ENCODE measurements at regions not wholly inside any gene's neighbourhood (a gene's known extent, or its start where the extent isn't known, plus 50 kb on each side); places are given as distances from the start of the nearest gene placed in this dataset.

GRCh38 chr5:155472780-155473179, 459.2 kb downstream of the KIF4B start:
- no peak for TF ChIP-seq CTCF (IDR thresholded peaks at IDR 0.05; ENCODE audit: insufficient read depth, low read depth, low read length, missing control alignments)
- H3K4me3 ChIP-seq (ENCODE audit: low read depth, low read length) = no peak overlapping the region
- no peak for DNase-seq (ENCODE audit: low read depth)

GRCh38 chr5:155475318-155475717, 461.8 kb downstream of the KIF4B start:
- TF ChIP-seq CTCF (IDR thresholded peaks at IDR 0.05; ENCODE audit: insufficient read depth, low read depth, low read length, missing control alignments) = no peak
- no peak for DNase-seq (ENCODE audit: low read depth)
- H3K4me3 ChIP-seq (ENCODE audit: low read depth, low read length) = no peak overlapping the region

GRCh38 chr5:155480731-155481131, 467.2 kb downstream of the KIF4B start:
- DNase-seq (ENCODE audit: low read depth) = no peak
- H3K4me3 ChIP-seq (ENCODE audit: low read depth, low read length) = no peak overlapping the region
- no peak for TF ChIP-seq CTCF (IDR thresholded peaks at IDR 0.05; ENCODE audit: insufficient read depth, low read depth, low read length, missing control alignments)

- H3K4me3 ChIP-seq (ENCODE audit: low read depth, low read length) = no peak overlapping the region
- TF ChIP-seq CTCF (IDR thresholded peaks at IDR 0.05; ENCODE audit: insufficient read depth, low read depth, low read length, missing control alignments) = no peak
- no peak for DNase-seq (ENCODE audit: low read depth)
Measured at GRCh38 chr5:155481182-155481581, 467.6 kb downstream of the KIF4B start.

GRCh38 chr5:155482428-155482827, 468.9 kb downstream of the KIF4B start:
- no peak for TF ChIP-seq CTCF (IDR thresholded peaks at IDR 0.05; ENCODE audit: insufficient read depth, low read depth, low read length, missing control alignments)
- no peak overlapping the region for H3K4me3 ChIP-seq (ENCODE audit: low read depth, low read length)
- no peak for DNase-seq (ENCODE audit: low read depth)

GRCh38 chr5:155485386-155485785, 471.8 kb downstream of the KIF4B start:
- no peak for DNase-seq (ENCODE audit: low read depth)
- no peak for TF ChIP-seq CTCF (IDR thresholded peaks at IDR 0.05; ENCODE audit: insufficient read depth, low read depth, low read length, missing control alignments)
- H3K4me3 ChIP-seq (ENCODE audit: low read depth, low read length) = no peak overlapping the region

GRCh38 chr5:155489949-155490348, 476.4 kb downstream of the KIF4B start:
- no peak for DNase-seq (ENCODE audit: low read depth)
- no peak for TF ChIP-seq CTCF (IDR thresholded peaks at IDR 0.05; ENCODE audit: insufficient read depth, low read depth, low read length, missing control alignments)
- no peak overlapping the region for H3K4me3 ChIP-seq (ENCODE audit: low read depth, low read length)

Measured in GM12865 (cell line).